HEK293 (cell line): ENCODE measurements at regions not wholly inside any gene's neighbourhood (a gene's known extent, or its start where the extent isn't known, plus 50 kb on each side); places are given as distances from the start of the nearest gene placed in this dataset.

Experiments used
- CTCF ChIA-PET: fragments of 350-600 bp; formaldehyde crosslinking; extraction: SDS; loops from one replicate; lab custom pipeline; 2021; ENCODE audit warnings: antibody characterized with exemption; lab: Yijun Ruan, JAX
- POLR2A ChIA-PET: fragments of 300-600 bp; formaldehyde crosslinking; extraction: SDS; loops from one replicate; lab custom pipeline; 2020; ENCODE audit warnings: antibody characterized with exemption, inconsistent platforms; lab: Yijun Ruan, JAX
- H3K27ac ChIP-seq: fragments of 200-500 bp; sonication (Bioruptor generic); 2 replicates; pipeline ENCODE4 v1.5.1; 2014; ENCODE audit warnings: low read depth, low read length, control low read depth, inconsistent platforms; ENCODE audit errors: extremely low read depth
- H3K36me3 ChIP-seq, 2 experiments: fragments of 200-500 bp in 1 of 2; sonication (Bioruptor generic) in 1 of 2; 1 replicate in 1 of 2; 2 replicates in 1 of 2; pipeline ENCODE4 v1.5.1; 2014 to 2017; ENCODE audit warnings: inconsistent platforms in 2 of 2, low read length in 2 of 2; ENCODE audit not compliant: control insufficient read depth in 2 of 2, insufficient read depth in 1 of 2
- H3K4me1 ChIP-seq: fragments of 200-500 bp; sonication (Bioruptor generic); 2 replicates; pipeline ENCODE4 v1.5.1; 2014; ENCODE audit warnings: mild to moderate bottlenecking, low read length, inconsistent platforms; ENCODE audit not compliant: control insufficient read depth, insufficient read depth
- H3K4me3 ChIP-seq: 2 replicates; pipeline ENCODE4 v1.5.1; 2011; ENCODE audit warnings: low read depth, mild to moderate bottlenecking, control low read depth, low read length, moderate library complexity
- H3K9me3 ChIP-seq: fragments of 200-500 bp; sonication (Bioruptor generic); 2 replicates; pipeline ENCODE4 v1.5.1; 2014; ENCODE audit warnings: low read depth, low read length, inconsistent platforms; ENCODE audit not compliant: control insufficient read depth, insufficient read depth
- FEZF1 ChIP-seq: fragments of 450-650 bp; formaldehyde crosslinking; IDR thresholded peaks from 2 replicates; pipeline ENCODE4 v1.5.1; 2016; ENCODE audit warnings: missing biosample characterization, missing genetic modification characterization
- GFI1B ChIP-seq: fragments of 450-650 bp; formaldehyde crosslinking; IDR thresholded peaks from 2 replicates; pipeline ENCODE4 v1.5.1; 2016; ENCODE audit warnings: missing biosample characterization, missing genetic modification characterization
- GLI2 ChIP-seq: fragments of 450-650 bp; formaldehyde crosslinking; IDR thresholded peaks from 2 replicates; pipeline ENCODE4; 2017; ENCODE audit warnings: missing biosample characterization, missing genetic modification characterization, low read depth, borderline replicate concordance
- KLF7 ChIP-seq: fragments of 450-650 bp; formaldehyde crosslinking; IDR thresholded peaks from 2 replicates; pipeline ENCODE4 v1.5.1; 2016; ENCODE audit warnings: missing biosample characterization, missing genetic modification characterization, borderline replicate concordance
- KLF8 ChIP-seq: fragments of 450-650 bp; formaldehyde crosslinking; IDR thresholded peaks from 2 replicates; pipeline ENCODE4 v1.5.1; 2016; ENCODE audit warnings: missing biosample characterization, missing genetic modification characterization
- OSR2 ChIP-seq: fragments of 450-650 bp; formaldehyde crosslinking; IDR thresholded peaks from 2 replicates; pipeline ENCODE4 v1.5.1; 2016; ENCODE audit warnings: missing biosample characterization, missing genetic modification characterization
- SP3 ChIP-seq: fragments of 450-650 bp; formaldehyde crosslinking; IDR thresholded peaks from 2 replicates; pipeline ENCODE4 v1.5.1; 2016; ENCODE audit warnings: missing biosample characterization, missing genetic modification characterization
- ZNF354C ChIP-seq: fragments of 450-650 bp; formaldehyde crosslinking; IDR thresholded peaks from 2 replicates; pipeline ENCODE4 v1.5.1; 2016; ENCODE audit warnings: missing biosample characterization, missing genetic modification characterization, low read depth, borderline replicate concordance
- ZNF394 ChIP-seq: fragments of 450-650 bp; formaldehyde crosslinking; IDR thresholded peaks from 2 replicates; pipeline ENCODE4 v1.5.1; 2016; ENCODE audit warnings: missing biosample characterization, missing genetic modification characterization, mild to moderate bottlenecking, moderate library complexity, borderline replicate concordance
- ZNF473 ChIP-seq: fragments of 450-650 bp; formaldehyde crosslinking; IDR thresholded peaks from 2 replicates; pipeline ENCODE4 v1.5.1; 2017; ENCODE audit warnings: missing biosample characterization, missing genetic modification characterization
- ZNF501 ChIP-seq: fragments of 450-650 bp; formaldehyde crosslinking; IDR thresholded peaks from 2 replicates; pipeline ENCODE4 v1.5.1; 2016; ENCODE audit warnings: missing biosample characterization, missing genetic modification characterization
- ZNF514 ChIP-seq: fragments of 450-650 bp; formaldehyde crosslinking; IDR thresholded peaks from 2 replicates; pipeline ENCODE4 v1.5.1; 2016; ENCODE audit warnings: missing biosample characterization, missing genetic modification characterization
- ZNF549 ChIP-seq: fragments of 450-650 bp; IDR thresholded peaks from 2 replicates; pipeline ENCODE4 v1.5.1; 2018; ENCODE audit warnings: missing biosample characterization, missing genetic modification characterization, mild to moderate bottlenecking, inconsistent platforms, moderate library complexity
- ZNF571 ChIP-seq: fragments of 450-650 bp; formaldehyde crosslinking; IDR thresholded peaks from 2 replicates; pipeline ENCODE4 v1.5.0; 2017; ENCODE audit warnings: missing biosample characterization, missing genetic modification characterization
- ZNF623 ChIP-seq: fragments of 450-650 bp; formaldehyde crosslinking; IDR thresholded peaks from 2 replicates; pipeline ENCODE4 v1.5.1; 2016; ENCODE audit warnings: missing biosample characterization, missing genetic modification characterization
- ZNF658 ChIP-seq: fragments of 450-650 bp; formaldehyde crosslinking; IDR thresholded peaks from 2 replicates; pipeline ENCODE4; 2016; ENCODE audit warnings: missing biosample characterization, missing genetic modification characterization
- ZNF660 ChIP-seq: fragments of 450-650 bp; IDR thresholded peaks from 2 replicates; pipeline ENCODE4 v1.5.1; 2018; ENCODE audit warnings: missing biosample characterization, mild to moderate bottlenecking, missing genetic modification characterization
- ZNF768 ChIP-seq: fragments of 450-650 bp; formaldehyde crosslinking; IDR thresholded peaks from 2 replicates; pipeline ENCODE4 v1.5.1; 2018; ENCODE audit warnings: missing biosample characterization, mild to moderate bottlenecking, missing genetic modification characterization
- TF ChIP-seq, protein P1 (sequence below): fragments of 450-650 bp; formaldehyde crosslinking; IDR thresholded peaks from 2 replicates; pipeline ENCODE4 v1.5.1; 2016; ENCODE audit warnings: missing biosample characterization, missing genetic modification characterization
- TF ChIP-seq, protein P2 (sequence below): fragments of 450-650 bp; formaldehyde crosslinking; optimal IDR thresholded peaks from 2 replicates; pipeline ENCODE3; 2016; ENCODE audit warnings: missing biosample characterization, mild to moderate bottlenecking, missing genetic modification characterization
- TF ChIP-seq, protein P3 (sequence below): fragments of 450-650 bp; IDR thresholded peaks from 2 replicates; pipeline ENCODE4 v1.5.1; 2018; ENCODE audit warnings: missing biosample characterization, missing genetic modification characterization
- TF ChIP-seq, protein P4 (sequence below): fragments of 450-650 bp; formaldehyde crosslinking; IDR thresholded peaks from 2 replicates; pipeline ENCODE4 v1.5.1; 2016; ENCODE audit warnings: missing biosample characterization, missing genetic modification characterization
- TF ChIP-seq, protein P5 (sequence below): fragments of 450-650 bp; formaldehyde crosslinking; IDR thresholded peaks from 2 replicates; pipeline ENCODE4 v1.5.1; 2016; ENCODE audit warnings: missing biosample characterization, missing genetic modification characterization
- TF ChIP-seq, protein P6 (sequence below): sonication (generic); formaldehyde crosslinking; IDR thresholded peaks from 2 replicates; pipeline ENCODE4 v1.8.1; 2022; ENCODE audit warnings: mild to moderate bottlenecking, moderate library complexity, missing genetic modification reagents

DNA sequence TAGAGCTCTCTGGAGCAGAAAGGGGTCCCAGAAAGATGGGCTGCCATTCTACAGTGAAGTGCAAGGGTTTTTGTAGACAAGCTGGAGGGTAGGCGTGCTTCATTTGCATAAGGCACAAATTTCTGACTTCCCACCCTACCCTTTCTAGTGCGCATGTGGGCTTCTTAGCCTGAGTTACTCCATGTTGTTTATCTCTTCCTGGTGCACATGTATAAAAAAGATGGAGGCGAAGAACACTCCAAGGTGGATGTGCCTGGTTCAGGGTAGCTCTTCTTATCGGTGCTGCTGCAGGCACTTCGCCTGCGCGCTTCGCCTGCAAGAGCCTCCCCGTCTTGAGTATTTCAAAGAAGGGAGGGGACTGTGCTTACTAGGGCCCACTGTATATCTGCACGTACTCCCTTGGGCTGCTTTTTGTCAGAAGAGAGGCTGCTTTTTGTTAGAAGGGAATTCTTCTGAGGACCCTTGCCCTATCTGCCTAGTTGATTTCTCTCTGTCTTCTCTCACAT is 1047.3 kb upstream of the CNTN5 start:
- H3K4me3 ChIP-seq = no peak overlapping the region
- no peaks in the 10 kb centered on the region for H3K9me3 ChIP-seq
- no peak overlapping the region for H3K27ac ChIP-seq
- ChIA-PET CTCF (no interaction called here), POLR2A (no interaction called here)
- H3K4me1 ChIP-seq = no peaks in the 10 kb centered on the region
- H3K36me3 ChIP-seq = no peaks in the 10 kb centered on the region
- TF ChIP-seq KLF7 (tag by site-specific recombination) (no peak), ZNF660 (tag by site-specific recombination) (no peak), ZNF571 (tag by site-specific recombination) (no peak), ZNF501 (tag by site-specific recombination) (no peak), GFI1B (tag by site-specific recombination) (no peak), ZNF549 (no peak)

DNA sequence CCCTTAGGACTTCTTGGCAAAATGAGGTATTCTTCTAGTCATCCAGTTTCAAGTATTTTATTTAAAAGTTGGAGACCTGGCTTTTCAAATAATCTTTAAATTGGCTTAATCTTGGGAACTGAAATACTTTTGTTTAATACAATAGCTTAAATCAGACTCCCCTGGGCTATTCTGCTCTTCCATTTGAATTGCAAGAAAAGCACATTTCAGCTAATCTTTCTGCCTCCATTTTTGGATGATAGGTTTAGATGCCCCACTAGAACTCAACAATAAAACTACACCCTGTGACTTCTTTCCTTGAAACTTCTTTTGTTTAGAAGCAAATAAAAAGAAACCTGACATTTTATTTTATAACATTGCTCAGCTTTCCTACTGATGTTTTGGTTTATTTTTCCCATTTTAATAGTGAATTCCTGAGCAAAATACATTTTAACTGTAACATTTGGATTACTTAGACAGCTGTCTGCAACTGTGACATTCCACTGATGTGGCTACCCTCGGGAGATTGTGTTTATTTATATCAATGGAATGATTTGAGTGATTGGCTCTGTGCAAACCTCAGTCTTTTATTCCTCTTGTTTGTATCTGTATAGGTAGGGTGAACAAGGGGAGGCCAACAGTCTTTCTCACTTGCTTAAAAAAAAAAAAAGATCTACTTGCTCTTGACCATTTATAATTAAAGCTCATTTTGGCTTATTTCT is 1045.8 kb upstream of the CNTN5 start:
- Histone ChIP-seq H3K4me1 (no peaks in the 10 kb centered on the region), H3K4me3 (no peak overlapping the region), H3K9me3 (no peaks in the 10 kb centered on the region), H3K27ac (no peak overlapping the region), H3K36me3 (no peaks in the 10 kb centered on the region)
- CTCF ChIA-PET = interaction anchor here (0.7 kb wide), 1 partner anchor 1040 kb away, joined by 3 read pairs; no protein-coding TSS in a partner anchor
- TF ChIP-seq, protein P1, sequence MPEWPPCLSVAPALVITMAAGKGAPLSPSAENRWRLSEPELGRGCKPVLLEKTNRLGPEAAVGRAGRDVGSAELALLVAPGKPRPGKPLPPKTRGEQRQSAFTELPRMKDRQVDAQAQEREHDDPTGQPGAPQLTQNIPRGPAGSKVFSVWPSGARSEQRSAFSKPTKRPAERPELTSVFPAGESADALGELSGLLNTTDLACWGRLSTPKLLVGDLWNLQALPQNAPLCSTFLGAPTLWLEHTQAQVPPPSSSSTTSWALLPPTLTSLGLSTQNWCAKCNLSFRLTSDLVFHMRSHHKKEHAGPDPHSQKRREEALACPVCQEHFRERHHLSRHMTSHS (tag by site-specific recombination) = no peak
- TF ChIP-seq, protein P2, sequence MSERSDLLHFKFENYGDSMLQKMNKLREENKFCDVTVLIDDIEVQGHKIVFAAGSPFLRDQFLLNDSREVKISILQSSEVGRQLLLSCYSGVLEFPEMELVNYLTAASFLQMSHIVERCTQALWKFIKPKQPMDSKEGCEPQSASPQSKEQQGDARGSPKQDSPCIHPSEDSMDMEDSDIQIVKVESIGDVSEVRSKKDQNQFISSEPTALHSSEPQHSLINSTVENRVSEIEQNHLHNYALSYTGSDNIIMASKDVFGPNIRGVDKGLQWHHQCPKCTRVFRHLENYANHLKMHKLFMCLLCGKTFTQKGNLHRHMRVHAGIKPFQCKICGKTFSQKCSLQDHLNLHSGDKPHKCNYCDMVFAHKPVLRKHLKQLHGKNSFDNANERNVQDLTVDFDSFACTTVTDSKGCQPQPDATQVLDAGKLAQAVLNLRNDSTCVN = no peak
- no peak for TF ChIP-seq ZNF660 (tag by site-specific recombination)
- TF ChIP-seq, protein P3, sequence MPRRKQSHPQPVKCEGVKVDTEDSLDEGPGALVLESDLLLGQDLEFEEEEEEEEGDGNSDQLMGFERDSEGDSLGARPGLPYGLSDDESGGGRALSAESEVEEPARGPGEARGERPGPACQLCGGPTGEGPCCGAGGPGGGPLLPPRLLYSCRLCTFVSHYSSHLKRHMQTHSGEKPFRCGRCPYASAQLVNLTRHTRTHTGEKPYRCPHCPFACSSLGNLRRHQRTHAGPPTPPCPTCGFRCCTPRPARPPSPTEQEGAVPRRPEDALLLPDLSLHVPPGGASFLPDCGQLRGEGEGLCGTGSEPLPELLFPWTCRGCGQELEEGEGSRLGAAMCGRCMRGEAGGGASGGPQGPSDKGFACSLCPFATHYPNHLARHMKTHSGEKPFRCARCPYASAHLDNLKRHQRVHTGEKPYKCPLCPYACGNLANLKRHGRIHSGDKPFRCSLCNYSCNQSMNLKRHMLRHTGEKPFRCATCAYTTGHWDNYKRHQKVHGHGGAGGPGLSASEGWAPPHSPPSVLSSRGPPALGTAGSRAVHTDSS = no peak
- TF ChIP-seq KLF8 (tag by site-specific recombination) = no peak
- TF ChIP-seq ZNF354C = no peak
- TF ChIP-seq ZNF514 (tag by site-specific recombination) = no peak
- TF ChIP-seq, protein P4, sequence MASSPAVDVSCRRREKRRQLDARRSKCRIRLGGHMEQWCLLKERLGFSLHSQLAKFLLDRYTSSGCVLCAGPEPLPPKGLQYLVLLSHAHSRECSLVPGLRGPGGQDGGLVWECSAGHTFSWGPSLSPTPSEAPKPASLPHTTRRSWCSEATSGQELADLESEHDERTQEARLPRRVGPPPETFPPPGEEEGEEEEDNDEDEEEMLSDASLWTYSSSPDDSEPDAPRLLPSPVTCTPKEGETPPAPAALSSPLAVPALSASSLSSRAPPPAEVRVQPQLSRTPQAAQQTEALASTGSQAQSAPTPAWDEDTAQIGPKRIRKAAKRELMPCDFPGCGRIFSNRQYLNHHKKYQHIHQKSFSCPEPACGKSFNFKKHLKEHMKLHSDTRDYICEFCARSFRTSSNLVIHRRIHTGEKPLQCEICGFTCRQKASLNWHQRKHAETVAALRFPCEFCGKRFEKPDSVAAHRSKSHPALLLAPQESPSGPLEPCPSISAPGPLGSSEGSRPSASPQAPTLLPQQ (tag by site-specific recombination) = no peak
- POLR2A ChIA-PET = no interaction called here

DNA sequence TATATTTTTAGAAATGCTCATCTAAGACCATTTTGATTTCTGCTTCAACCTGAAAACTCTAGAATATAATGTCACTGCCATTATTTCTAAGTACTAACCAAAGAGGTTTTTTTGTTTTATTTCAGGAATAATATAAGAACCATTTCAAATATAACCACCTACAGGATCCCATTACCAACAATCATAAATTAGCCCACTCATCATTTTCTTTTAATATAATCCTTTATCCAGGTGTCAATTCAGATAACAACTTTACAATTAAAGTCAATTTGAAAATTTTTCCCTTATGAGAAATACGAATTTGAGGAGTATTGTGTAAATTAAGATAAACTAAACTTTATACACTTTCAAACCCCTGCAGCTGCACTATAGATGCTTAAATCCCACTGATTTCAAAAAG is 1043.0 kb upstream of the CNTN5 start:
- POLR2A ChIA-PET = no interaction called here
- TF ChIP-seq ZNF658 = no peak
- TF ChIP-seq ZNF394 (tag by site-specific recombination) = no peak
- TF ChIP-seq, protein P5, sequence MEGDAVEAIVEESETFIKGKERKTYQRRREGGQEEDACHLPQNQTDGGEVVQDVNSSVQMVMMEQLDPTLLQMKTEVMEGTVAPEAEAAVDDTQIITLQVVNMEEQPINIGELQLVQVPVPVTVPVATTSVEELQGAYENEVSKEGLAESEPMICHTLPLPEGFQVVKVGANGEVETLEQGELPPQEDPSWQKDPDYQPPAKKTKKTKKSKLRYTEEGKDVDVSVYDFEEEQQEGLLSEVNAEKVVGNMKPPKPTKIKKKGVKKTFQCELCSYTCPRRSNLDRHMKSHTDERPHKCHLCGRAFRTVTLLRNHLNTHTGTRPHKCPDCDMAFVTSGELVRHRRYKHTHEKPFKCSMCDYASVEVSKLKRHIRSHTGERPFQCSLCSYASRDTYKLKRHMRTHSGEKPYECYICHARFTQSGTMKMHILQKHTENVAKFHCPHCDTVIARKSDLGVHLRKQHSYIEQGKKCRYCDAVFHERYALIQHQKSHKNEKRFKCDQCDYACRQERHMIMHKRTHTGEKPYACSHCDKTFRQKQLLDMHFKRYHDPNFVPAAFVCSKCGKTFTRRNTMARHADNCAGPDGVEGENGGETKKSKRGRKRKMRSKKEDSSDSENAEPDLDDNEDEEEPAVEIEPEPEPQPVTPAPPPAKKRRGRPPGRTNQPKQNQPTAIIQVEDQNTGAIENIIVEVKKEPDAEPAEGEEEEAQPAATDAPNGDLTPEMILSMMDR (tag by site-specific recombination) = no peak
- no peak for TF ChIP-seq GLI2 (tag by site-specific recombination)
- no peak for TF ChIP-seq OSR2 (tag by site-specific recombination)
- no peak for TF ChIP-seq ZNF623 (tag by site-specific recombination)
- TF ChIP-seq, protein P6, sequence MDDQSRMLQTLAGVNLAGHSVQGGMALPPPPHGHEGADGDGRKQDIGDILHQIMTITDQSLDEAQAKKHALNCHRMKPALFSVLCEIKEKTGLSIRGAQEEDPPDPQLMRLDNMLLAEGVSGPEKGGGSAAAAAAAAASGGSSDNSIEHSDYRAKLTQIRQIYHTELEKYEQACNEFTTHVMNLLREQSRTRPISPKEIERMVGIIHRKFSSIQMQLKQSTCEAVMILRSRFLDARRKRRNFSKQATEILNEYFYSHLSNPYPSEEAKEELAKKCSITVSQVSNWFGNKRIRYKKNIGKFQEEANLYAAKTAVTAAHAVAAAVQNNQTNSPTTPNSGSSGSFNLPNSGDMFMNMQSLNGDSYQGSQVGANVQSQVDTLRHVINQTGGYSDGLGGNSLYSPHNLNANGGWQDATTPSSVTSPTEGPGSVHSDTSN (CRISPR knock-in tag) = no peak
- TF ChIP-seq ZNF473 (tag by site-specific recombination) = no peak
- TF ChIP-seq SP3 (tag by site-specific recombination) = no peak
- no peak for TF ChIP-seq ZNF768 (tag by site-specific recombination)
- TF ChIP-seq FEZF1 = no peak

More for the DNA sequence above, 1043.0 kb upstream of the CNTN5 start:
- H3K27ac ChIP-seq = no peak overlapping the region
- CTCF ChIA-PET = no interaction called here
- no peaks in the 10 kb centered on the region for H3K36me3 ChIP-seq
- H3K4me3 ChIP-seq = no peak overlapping the region
- no peaks in the 10 kb centered on the region for H3K4me1 ChIP-seq
- no peaks in the 10 kb centered on the region for H3K9me3 ChIP-seq
